SK-N-SH treated with all-trans-retinoic acid at 6 μM for 48 hours (cell line): ENCODE measurements at regions not wholly inside any gene's neighbourhood (a gene's known extent, or its start where the extent isn't known, plus 50 kb on each side); places are given as distances from the start of the nearest gene placed in this dataset.

Experiments
- ATAC-seq: fragments of 200-7000 bp; cut with Tn5 transposase; 3 replicates; pipeline ENCODE4 v1.9.1; 2020; ENCODE audit warnings: mild to moderate bottlenecking, moderate library complexity
- ARNTL ChIP-seq: fragments of 450-650 bp; formaldehyde crosslinking; IDR thresholded peaks from 2 replicates; pipeline ENCODE4 v1.5.0; 2020; ENCODE audit warnings: low read depth, mild to moderate bottlenecking, moderate library complexity, borderline replicate concordance
- BACH2 ChIP-seq: fragments of 250-450 bp; sonication (Bioruptor Pico); IDR thresholded peaks from 2 replicates; pipeline ENCODE4 v1.9.0; 2021; ENCODE audit warnings: mild to moderate bottlenecking, borderline replicate concordance
- CSDC2 ChIP-seq: fragments of 250-450 bp; sonication (Bioruptor Pico); IDR thresholded peaks from 2 replicates; pipeline ENCODE4 v1.5.0; 2020; ENCODE audit warnings: mild to moderate bottlenecking, moderate library complexity
- CSRNP3 ChIP-seq: fragments of 250-450 bp; sonication (Bioruptor Pico); IDR thresholded peaks from 2 replicates; pipeline ENCODE4 v1.5.1; 2021; ENCODE audit warnings: mild to moderate bottlenecking, moderate library complexity
- GLIS3 ChIP-seq: fragments of 250-450 bp; sonication (Bioruptor Pico); IDR thresholded peaks from 2 replicates; pipeline ENCODE4 v1.5.0; 2020; ENCODE audit warnings: mild to moderate bottlenecking, moderate library complexity
- ISL1 ChIP-seq: fragments of 250-450 bp; sonication (Bioruptor Pico); IDR thresholded peaks from 2 replicates; pipeline ENCODE4 v2.1.2; 2022; ENCODE audit warnings: mild to moderate bottlenecking, moderate library complexity
- OSR1 ChIP-seq: fragments of 250-450 bp; sonication (Bioruptor Pico); IDR thresholded peaks from 2 replicates; pipeline ENCODE4 v1.8.0; 2022; ENCODE audit warnings: moderate library complexity, mild to moderate bottlenecking, inconsistent platforms
- PATZ1 ChIP-seq: fragments of 250-450 bp; sonication (Bioruptor Pico); IDR thresholded peaks from 2 replicates; pipeline ENCODE4 v1.8.0; 2020; ENCODE audit warnings: mild to moderate bottlenecking, moderate library complexity, borderline replicate concordance
- POU6F1 ChIP-seq: fragments of 250-450 bp; sonication (Bioruptor Pico); IDR thresholded peaks from 2 replicates; pipeline ENCODE4 v1.8.0; 2021; ENCODE audit warnings: low read depth, mild to moderate bottlenecking, moderate library complexity, borderline replicate concordance
- PPARA ChIP-seq: fragments of 250-450 bp; sonication (Bioruptor Pico); IDR thresholded peaks from 2 replicates; pipeline ENCODE4 v1.5.0; 2020; ENCODE audit warnings: mild to moderate bottlenecking, borderline replicate concordance
- RARB ChIP-seq: fragments of 250-450 bp; sonication (Bioruptor Pico); IDR thresholded peaks from 2 replicates; pipeline ENCODE4 v1.8.0; 2021; ENCODE audit warnings: mild to moderate bottlenecking, moderate library complexity
- TCF4 ChIP-seq: fragments of 250-450 bp; sonication (Bioruptor Pico); IDR thresholded peaks from 2 replicates; pipeline ENCODE4 v1.8.0; 2021; ENCODE audit warnings: mild to moderate bottlenecking, moderate library complexity, borderline replicate concordance
- TOX ChIP-seq: fragments of 250-450 bp; sonication (Bioruptor Pico); IDR thresholded peaks from 2 replicates; pipeline ENCODE4 v1.8.0; 2021; ENCODE audit warnings: mild to moderate bottlenecking, moderate library complexity, borderline replicate concordance
- TSHZ2 ChIP-seq: fragments of 250-450 bp; sonication (Bioruptor Pico); IDR thresholded peaks from 2 replicates; pipeline ENCODE4 v1.5.0; 2020; ENCODE audit warnings: mild to moderate bottlenecking, moderate library complexity
- ZC3H10 ChIP-seq: fragments of 250-450 bp; sonication (Bioruptor Pico); IDR thresholded peaks from 2 replicates; pipeline ENCODE4 v1.5.1; 2021; ENCODE audit warnings: mild to moderate bottlenecking, moderate library complexity
- ZFP3 ChIP-seq: fragments of 250-450 bp; sonication (Bioruptor Pico); IDR thresholded peaks from 2 replicates; pipeline ENCODE4 v1.5.0; 2020; ENCODE audit warnings: mild to moderate bottlenecking, moderate library complexity
- ZFP30 ChIP-seq: fragments of 450-650 bp; formaldehyde crosslinking; IDR thresholded peaks from 2 replicates; pipeline ENCODE4 v1.5.0; 2022; ENCODE audit warnings: mild to moderate bottlenecking, moderate library complexity
- ZNF565 ChIP-seq: fragments of 450-650 bp; formaldehyde crosslinking; conservative IDR thresholded peaks from 2 replicates; pipeline ENCODE4 v1.5.0; 2020; ENCODE audit warnings: low read depth, mild to moderate bottlenecking, moderate library complexity
- ZNF70 ChIP-seq: fragments of 450-650 bp; formaldehyde crosslinking; IDR thresholded peaks from 2 replicates; pipeline ENCODE4 v1.5.0; 2020; ENCODE audit warnings: mild to moderate bottlenecking, moderate library complexity
- ZNF8 ChIP-seq: fragments of 450-650 bp; formaldehyde crosslinking; IDR thresholded peaks from 2 replicates; pipeline ENCODE4 v1.5.0; 2020; ENCODE audit warnings: mild to moderate bottlenecking, moderate library complexity

- ATAC-seq: no peak
- TF ChIP-seq TCF4 (no peak), OSR1 (CRISPR knock-in tag) (no peak), ZC3H10 (no peak), ZNF8 (no peak), ZNF70 (CRISPR knock-in tag) (no peak), CSRNP3 (CRISPR knock-in tag) (no peak), BACH2 (CRISPR knock-in tag) (no peak), TOX (CRISPR knock-in tag) (no peak), ARNTL (CRISPR knock-in tag) (no peak), TSHZ2 (no peak)
These were observed 182.3 kb upstream of the LINGO1 start for GRCh38 chr15:77815015-77815414.

- no peak for ATAC-seq
- no peak for TF ChIP-seq ISL1
- TF ChIP-seq ZFP30: no peak
- TF ChIP-seq PPARA: no peak
- no peak for TF ChIP-seq OSR1 (CRISPR knock-in tag)
- TF ChIP-seq CSRNP3 (CRISPR knock-in tag): no peak
- TF ChIP-seq RARB (CRISPR knock-in tag): no peak
- no peak for TF ChIP-seq GLIS3 (CRISPR knock-in tag)
- no peak for TF ChIP-seq POU6F1 (CRISPR knock-in tag)
- no peak for TF ChIP-seq TSHZ2
- TF ChIP-seq ARNTL (CRISPR knock-in tag): no peak
- no peak for TF ChIP-seq ZNF565 (CRISPR knock-in tag)
- TF ChIP-seq ZFP3 (CRISPR knock-in tag): no peak
- no peak for TF ChIP-seq CSDC2 (CRISPR knock-in tag)
- no peak for TF ChIP-seq PATZ1
- TF ChIP-seq ZC3H10: no peak
- no peak for TF ChIP-seq ZNF8
These were observed 180.0 kb upstream of the LINGO1 start for GRCh38 chr15:77812664-77813063.
